ENCODE measurements at regions not wholly inside any gene's neighbourhood (a gene's known extent, or its start where the extent isn't known, plus 50 kb on each side); places are given as distances from the start of the nearest gene placed in this dataset.

DNA sequence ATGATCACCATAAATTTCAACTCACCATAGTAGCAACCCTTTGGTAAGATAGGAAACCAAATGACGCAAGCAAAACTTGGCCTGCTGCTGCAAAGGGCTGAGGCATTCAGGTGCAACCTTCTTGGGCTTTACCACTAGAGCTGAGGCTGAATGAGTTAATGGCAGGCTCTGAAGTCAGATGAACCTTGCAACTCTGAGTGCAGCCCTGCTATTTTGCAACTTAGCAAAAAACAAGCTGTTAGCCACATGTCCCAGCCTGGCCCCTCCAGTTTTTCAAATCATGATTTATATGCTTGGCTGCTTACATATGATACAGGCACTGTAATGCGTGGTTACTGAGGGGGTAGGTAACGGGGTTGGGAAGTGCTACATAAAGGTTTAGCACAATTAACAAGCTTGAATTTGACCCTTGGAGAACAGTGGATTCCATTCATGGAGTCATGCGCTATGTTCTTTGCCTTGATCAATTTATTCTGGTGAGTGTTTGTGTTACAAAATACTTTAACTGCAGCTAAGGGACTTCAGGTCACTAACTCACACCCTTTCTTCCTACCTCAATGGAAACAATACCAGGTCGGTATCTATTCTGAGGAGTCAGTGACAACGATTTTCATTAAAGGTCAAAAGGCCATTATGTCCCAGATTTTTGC, 80.5 kb upstream of the PPARGC1A start:
- no peak overlapping the region for H3K18ac ChIP-seq (ENCODE audit: extremely low read depth, low read length)
- H3K4me1 ChIP-seq (replicated peaks in 1 of 4; ENCODE audit: control insufficient read depth in 3 of 4, insufficient read depth in 4 of 4, low read length in 3 of 4), result peaks cover 0 to 7% (median 0%) of the 10 kb centered on the region in 4 experiments; a peak in 2 of 7 replicates
- H3K9me3 ChIP-seq (ENCODE audit: insufficient read depth in 2 of 2, low read depth in 1 of 2, low read length in 1 of 2), result no peaks in the 10 kb centered on the region
- no peaks in the 10 kb centered on the region for H3K79me1 ChIP-seq (ENCODE audit: low read depth, low read length)
- H3K14ac ChIP-seq (ENCODE audit: insufficient read length), result no peak overlapping the region
- H3K4me2 ChIP-seq (ENCODE audit: insufficient read depth in 1 of 2, low read depth in 2 of 2, low read length in 2 of 2), result no peak overlapping the region
- no peak overlapping the region for H2AFZ ChIP-seq (ENCODE audit: low read length)
- CTCF ChIA-PET (ENCODE audit: partially characterized antibody), result interaction anchor here (1.0 to 1.9 kb wide), 4 partner anchors 31 to 64 kb away, joined by 3 to 7 read pairs (median 3); no protein-coding TSS in a partner anchor
- no peak overlapping the region for H4K91ac ChIP-seq (replicated peaks; ENCODE audit: insufficient read length, low read length)
- no peaks in the 10 kb centered on the region for H4K20me1 ChIP-seq (replicated peaks in 1 of 2; ENCODE audit: control insufficient read depth in 1 of 2, insufficient read depth in 2 of 2, low read length in 2 of 2)
- H3K27ac ChIP-seq (ENCODE audit: low read depth, low read length), result no peak overlapping the region
- H3K4me3 ChIP-seq (ENCODE audit: extremely low read depth in 1 of 4, insufficient read depth in 2 of 4, low read depth in 3 of 4, low read length in 4 of 4), result no peak overlapping the region
- H3K27me3 ChIP-seq (replicated peaks in 1 of 4; ENCODE audit: control insufficient read depth in 3 of 4, extremely low read depth in 1 of 4, insufficient read depth in 3 of 4, low read length in 3 of 4), result no peaks in the 10 kb centered on the region; a peak in 1 of 7 replicates
- H3K4ac ChIP-seq (replicated peaks; ENCODE audit: insufficient read length, low read depth, low read length), result no peak overlapping the region
- H2BK12ac ChIP-seq (ENCODE audit: low read depth, low read length), result no peak overlapping the region
- no peaks in the 10 kb centered on the region for H3K23me2 ChIP-seq (ENCODE audit: low read depth, low read length)
- TF ChIP-seq SIX5 (IDR thresholded peaks at IDR 0.05; ENCODE audit: low read depth, low read length) (no peak), EGR1 (IDR thresholded peaks at IDR 0.05; ENCODE audit: borderline replicate concordance, low read depth, low read length) (no peak), BRCA1 (IDR thresholded peaks at IDR 0.05; ENCODE audit: low read depth, low read length) (no peak)
- no peaks in the 10 kb centered on the region for H3K36me3 ChIP-seq (ENCODE audit: control insufficient read depth in 2 of 4, insufficient read depth in 4 of 4, low read length in 3 of 4)
- H4K8ac ChIP-seq (ENCODE audit: extremely low read depth, insufficient read depth, low read length), result no peak overlapping the region
- H2BK5ac ChIP-seq (ENCODE audit: low read depth, low read length), result no peak overlapping the region
- H3K56ac ChIP-seq (replicated peaks; ENCODE audit: insufficient read length, low read depth, low read length), result no peak overlapping the region
- no peak overlapping the region for H2BK15ac ChIP-seq (ENCODE audit: low read length)
- no peak overlapping the region; a peak in 1 of 7 replicates for H3K9ac ChIP-seq (replicated peaks in 1 of 4; ENCODE audit: extremely low read depth in 1 of 4, low read depth in 3 of 4, low read length in 3 of 4)
- DNase-seq (ENCODE audit: low read depth in 1 of 2, low spot score in 2 of 2) (no peak), FAIRE-seq (no peak)
- no peak overlapping the region for H2BK120ac ChIP-seq (replicated peaks; ENCODE audit: low read depth, low read length)
- no peak overlapping the region for H2BK20ac ChIP-seq (ENCODE audit: low read length)
- POLR2A ChIA-PET (ENCODE audit: partially characterized antibody), result no interaction called here
- no peak overlapping the region for H3K23ac ChIP-seq (ENCODE audit: insufficient read length)
- no peak overlapping the region for H4K5ac ChIP-seq (ENCODE audit: insufficient read length, low read depth, low read length)
- no peaks in the 10 kb centered on the region for H3K79me2 ChIP-seq (ENCODE audit: control insufficient read depth in 1 of 2, insufficient read depth in 2 of 2, low read length in 2 of 2)
- 86% methylated on average over 6 of the region's 6 CpGs; no CpG with 5 or more reads in 1 of the 2 experiments for WGBS, 2 experiments (ENCODE audit: extremely low coverage in 1 of 2, insufficient coverage in 1 of 2, insufficient read length in 1 of 2, insufficient replicate concordance in 2 of 2, low coverage in 1 of 2, low lambda C conversion rate in 2 of 2, missing lambda C conversion rate in 1 of 2)
- H2AK5ac ChIP-seq (ENCODE audit: low read depth, low read length), result no peak overlapping the region
